ENCODE measurements at regions not wholly inside any gene's neighbourhood (a gene's known extent, or its start where the extent isn't known, plus 50 kb on each side); places are given as distances from the start of the nearest gene placed in this dataset.

DNA sequence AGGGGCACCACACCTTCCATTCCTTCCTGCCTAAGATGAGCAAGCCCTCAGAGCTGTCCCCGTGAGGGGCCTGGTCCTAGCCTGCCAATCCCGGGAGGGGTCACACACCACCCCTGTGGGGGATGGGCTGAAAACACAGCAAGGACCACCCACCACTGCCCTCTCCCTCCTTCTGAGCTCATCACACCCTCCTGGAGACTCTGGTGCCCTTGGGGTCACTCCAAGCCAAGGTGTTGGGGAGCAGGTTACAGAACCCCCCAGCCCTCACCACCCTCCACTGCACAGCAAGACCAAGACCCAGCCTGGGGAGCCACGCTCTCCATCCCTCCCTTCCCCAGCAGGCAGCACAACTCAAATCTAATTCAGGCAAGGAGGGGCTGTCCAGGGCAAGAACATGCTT lies 60.5 kb upstream of the PPP1R26 start:
- DNase-seq (ENCODE audit: low read depth), result no peak
- no peak overlapping the region for H3K4me3 ChIP-seq (ENCODE audit: low read depth, low read length)
- TF ChIP-seq CTCF (IDR thresholded peaks at IDR 0.05; ENCODE audit: insufficient read depth, low read depth, low read length, missing control alignments), result no peak

- no peak for DNase-seq (ENCODE audit: low read depth)
- H3K4me3 ChIP-seq (ENCODE audit: low read depth, low read length), result no peak overlapping the region
- no peak for TF ChIP-seq CTCF (IDR thresholded peaks at IDR 0.05; ENCODE audit: insufficient read depth, low read depth, low read length, missing control alignments)
Measured at GRCh38 chr9:135422341-135422944, 57.1 kb upstream of the PPP1R26 start.

- H3K4me3 ChIP-seq (ENCODE audit: low read depth, low read length), result no peak overlapping the region
- TF ChIP-seq CTCF (IDR thresholded peaks at IDR 0.05; ENCODE audit: insufficient read depth, low read depth, low read length, missing control alignments), result no peak
- DNase-seq (ENCODE audit: low read depth), result no peak
Measured at GRCh38 chr9:135423725-135424124, 55.9 kb upstream of the PPP1R26 start.
